ENCODE measurements at regions not wholly inside any gene's neighbourhood (a gene's known extent, or its start where the extent isn't known, plus 50 kb on each side); places are given as distances from the start of the nearest gene placed in this dataset.

- Mint-ChIP-seq H3K27me3 (ENCODE audit: insufficient read depth, low read depth, poor library complexity) (peaks cover 2% of the 10 kb centered on the region), H3K9me3 (no peaks in the 10 kb centered on the region), H3K36me3 (ENCODE audit: low read depth) (peaks cover 3% of the 10 kb centered on the region; the same call in 1 of the 3 replicates), H3K27ac (no peak overlapping the region), H3K4me1 (no peaks in the 10 kb centered on the region), H3K4me3 (no peak overlapping the region)
- Histone ChIP-seq H3K79me2 (replicated peaks; ENCODE audit: insufficient read depth) (no peaks in the 10 kb centered on the region), H3K9me2 (ENCODE audit: insufficient read depth) (peaks cover 4% of the 10 kb centered on the region; the same call in 1 of the 2 replicates), H3K4me2 (no peak overlapping the region), H3K36me3 (ENCODE audit: insufficient read depth) (no peaks in the 10 kb centered on the region), H3K4me1 (ENCODE audit: insufficient read depth) (no peaks in the 10 kb centered on the region), H3K27me3 (ENCODE audit: insufficient read depth) (no peaks in the 10 kb centered on the region), H3K27ac (ENCODE audit: low read depth) (no peak overlapping the region), H3K4me3 (no peak overlapping the region), H2AFZ (no peak overlapping the region), H4K20me1 (replicated peaks; ENCODE audit: insufficient read depth) (no peaks in the 10 kb centered on the region), H3F3A (replicated peaks; ENCODE audit: low read depth) (no peaks in the 10 kb centered on the region)
- ATAC-seq = no peak
- no peak for DNase-seq (ENCODE audit: low spot score)
- TF ChIP-seq NANOG (IDR thresholded peaks at IDR 0.05; ENCODE audit: borderline replicate concordance) (no peak), CTCF (conservative IDR thresholded peaks at IDR 0.05; ENCODE audit: low read depth in 2 of 2) (no peak), JUNB (IDR thresholded peaks at IDR 0.05; ENCODE audit: unreplicated experiment) (no peak), POLR2AphosphoS5 (IDR thresholded peaks at IDR 0.05; ENCODE audit: low read depth) (no peak), ZNF114 (CRISPR knock-in tag; IDR thresholded peaks at IDR 0.05) (no peak), STAT1 (IDR thresholded peaks at IDR 0.05; ENCODE audit: unreplicated experiment) (no peak), CREB1 (CRISPR knock-in tag; IDR thresholded peaks at IDR 0.05; ENCODE audit: low read depth) (no peak), REST (IDR thresholded peaks at IDR 0.05; ENCODE audit: unreplicated experiment) (no peak), EZH2phosphoT487 (IDR thresholded peaks at IDR 0.05; ENCODE audit: unreplicated experiment) (no peak), ZNF462 (CRISPR knock-in tag; IDR thresholded peaks at IDR 0.05) (no peak), ZNF331 (CRISPR knock-in tag; IDR thresholded peaks at IDR 0.05; ENCODE audit: low read depth) (no peak), ETS1 (IDR thresholded peaks at IDR 0.05) (no peak), EZH2 (IDR thresholded peaks at IDR 0.05; ENCODE audit: low read depth, unreplicated experiment) (no peak)
Measured at GRCh38 chr13:106187501-106188095, 347.9 kb downstream of the EFNB2 start.

Measured in GM23338 (cell line).